MCF 10A (cell line): ENCODE measurements at regions not wholly inside any gene's neighbourhood (a gene's known extent, or its start where the extent isn't known, plus 50 kb on each side); places are given as distances from the start of the nearest gene placed in this dataset.

Experiments
- BruUV-seq: library from RNA; stranded (reverse); fragments of 400-500 nt; replicated peaks from 2 replicates; lab custom pipeline; 2021; lab: Mats Ljungman, UMichigan
- CTCF ChIA-PET: fragments of 300-600 bp; sonication (Branson Sonifier 250); formaldehyde crosslinking; extraction: SDS; loops from one replicate; lab custom pipeline; 2021; ENCODE audit warnings: antibody characterized with exemption, inconsistent platforms; lab: Yijun Ruan, JAX
- POLR2A ChIA-PET: fragments of 300-600, 350-650 bp; sonication (Branson Sonifier 250); formaldehyde crosslinking; extraction: SDS; loops from one replicate; lab custom pipeline; 2020; ENCODE audit warnings: antibody characterized with exemption, inconsistent platforms; lab: Yijun Ruan, JAX
- DNase-seq: peaks from one replicate; pipeline ENCODE4 v3.0.0-alpha.2; 2018; ENCODE audit not compliant: unreplicated experiment
- H3K27ac Mint-ChIP-seq: one replicate; pipeline ENCODE4 v1.8.0; 2022; ENCODE audit warnings: mild to moderate bottlenecking, low read depth, mixed read lengths; ENCODE audit not compliant: unreplicated experiment
- H3K27me3 Mint-ChIP-seq: one replicate; pipeline ENCODE4 v1.8.0; 2022; ENCODE audit warnings: mixed read lengths; ENCODE audit not compliant: insufficient read depth, unreplicated experiment
- H3K36me3 Mint-ChIP-seq: one replicate; pipeline ENCODE4 v1.8.0; 2022; ENCODE audit warnings: mild to moderate bottlenecking, moderate library complexity, mixed read lengths; ENCODE audit not compliant: insufficient read depth, unreplicated experiment
- H3K4me1 Mint-ChIP-seq: one replicate; pipeline ENCODE4 v1.8.0; 2022; ENCODE audit warnings: mixed read lengths; ENCODE audit not compliant: insufficient read depth, unreplicated experiment
- H3K4me3 Mint-ChIP-seq: one replicate; pipeline ENCODE4 v1.8.0; 2022; ENCODE audit warnings: mild to moderate bottlenecking, moderate library complexity, mixed read lengths; ENCODE audit not compliant: unreplicated experiment
- H3K9me3 Mint-ChIP-seq: one replicate; pipeline ENCODE4 v1.8.0; 2022; ENCODE audit warnings: mixed read lengths; ENCODE audit not compliant: unreplicated experiment
- intact Hi-C: fragments of 100-400 bp; cut with micrococcal nuclease; formaldehyde crosslinking; loops from 2 replicates; pipeline ENCODE4 v1.14.1; 2022
- TF ChIP-seq, protein P1 (sequence below): fragments of 200-600 bp; IDR thresholded peaks from one replicate; pipeline ENCODE4 v1.8.0; 2022; ENCODE audit warnings: antibody characterized with exemption, mild to moderate bottlenecking; ENCODE audit not compliant: unreplicated experiment

DNA sequence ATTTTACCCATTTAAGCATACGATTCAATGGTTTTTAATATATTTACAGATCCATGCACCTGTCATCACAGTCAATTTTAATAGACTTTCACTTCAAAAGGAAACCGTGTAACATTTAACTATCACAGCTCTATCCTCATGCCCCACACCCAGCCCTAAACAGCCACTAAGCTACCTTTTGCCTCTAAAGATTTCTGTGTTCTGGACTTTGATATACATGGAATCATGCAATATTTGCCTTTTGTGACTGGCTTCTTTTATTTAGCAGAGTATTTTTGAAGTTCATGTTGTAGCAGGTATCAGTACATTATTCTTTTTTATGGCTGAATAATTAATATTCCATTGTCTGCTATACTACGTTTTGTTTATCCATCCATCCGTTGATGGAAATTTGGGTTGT is 50.3 kb upstream of the STX16 start:
- intact Hi-C loops: no loop called here
- POLR2A ChIA-PET: interaction anchor here (1.0 kb wide), 1 partner anchor 50 kb away, joined by 3 read pairs; the partner anchor contains the start of gene STX16
- H3K4me3 Mint-ChIP-seq: no peak overlapping the region

DNA sequence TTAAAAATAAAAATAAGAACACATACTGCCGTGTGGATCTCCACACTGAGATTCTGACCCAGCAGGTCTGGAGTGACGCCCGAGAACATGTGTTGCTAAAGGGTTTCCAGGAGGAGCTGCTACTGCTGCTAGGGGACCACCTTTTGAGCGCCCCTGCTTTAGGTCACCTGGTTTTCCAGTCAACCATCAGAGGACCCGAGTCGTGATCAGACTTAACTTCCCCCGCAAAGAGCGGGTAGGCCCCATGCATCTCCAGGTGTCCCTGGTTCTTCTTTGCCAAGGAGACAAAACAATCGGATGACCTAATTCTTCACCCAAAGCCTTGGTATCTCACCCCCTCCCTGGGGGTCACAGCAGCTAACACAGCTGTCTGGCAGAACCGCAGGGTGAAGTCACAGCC is 51.1 kb upstream of the STX16 start:
- H3K4me1 Mint-ChIP-seq: no peaks in the 10 kb centered on the region
- no peak overlapping the region for H3K27ac Mint-ChIP-seq
- BruUV-seq: no TSS peak
- intact Hi-C loops: no loop called here
- H3K36me3 Mint-ChIP-seq: no peaks in the 10 kb centered on the region
- no peak for DNase-seq
- no peaks in the 10 kb centered on the region for H3K27me3 Mint-ChIP-seq
- ChIA-PET CTCF (no interaction called here), POLR2A (interaction anchor here (1.0 kb wide), 1 partner anchor 51 kb away, joined by 3 read pairs; the partner anchor contains the start of gene STX16)
- no peak overlapping the region for H3K4me3 Mint-ChIP-seq
- H3K9me3 Mint-ChIP-seq: no peaks in the 10 kb centered on the region
- TF ChIP-seq, protein P1, sequence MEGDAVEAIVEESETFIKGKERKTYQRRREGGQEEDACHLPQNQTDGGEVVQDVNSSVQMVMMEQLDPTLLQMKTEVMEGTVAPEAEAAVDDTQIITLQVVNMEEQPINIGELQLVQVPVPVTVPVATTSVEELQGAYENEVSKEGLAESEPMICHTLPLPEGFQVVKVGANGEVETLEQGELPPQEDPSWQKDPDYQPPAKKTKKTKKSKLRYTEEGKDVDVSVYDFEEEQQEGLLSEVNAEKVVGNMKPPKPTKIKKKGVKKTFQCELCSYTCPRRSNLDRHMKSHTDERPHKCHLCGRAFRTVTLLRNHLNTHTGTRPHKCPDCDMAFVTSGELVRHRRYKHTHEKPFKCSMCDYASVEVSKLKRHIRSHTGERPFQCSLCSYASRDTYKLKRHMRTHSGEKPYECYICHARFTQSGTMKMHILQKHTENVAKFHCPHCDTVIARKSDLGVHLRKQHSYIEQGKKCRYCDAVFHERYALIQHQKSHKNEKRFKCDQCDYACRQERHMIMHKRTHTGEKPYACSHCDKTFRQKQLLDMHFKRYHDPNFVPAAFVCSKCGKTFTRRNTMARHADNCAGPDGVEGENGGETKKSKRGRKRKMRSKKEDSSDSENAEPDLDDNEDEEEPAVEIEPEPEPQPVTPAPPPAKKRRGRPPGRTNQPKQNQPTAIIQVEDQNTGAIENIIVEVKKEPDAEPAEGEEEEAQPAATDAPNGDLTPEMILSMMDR: no peak

More for the DNA sequence above, 50.3 kb upstream of the STX16 start:
- H3K9me3 Mint-ChIP-seq: no peaks in the 10 kb centered on the region
- H3K4me1 Mint-ChIP-seq: no peaks in the 10 kb centered on the region
- no peaks in the 10 kb centered on the region for H3K36me3 Mint-ChIP-seq
- TF ChIP-seq, protein P1: no peak
- no peaks in the 10 kb centered on the region for H3K27me3 Mint-ChIP-seq
- CTCF ChIA-PET: interaction anchor here (0.6 kb wide), 2 partner anchors 621 to 917 kb away, joined by 3 read pairs; no protein-coding TSS in a partner anchor
- no TSS peak for BruUV-seq
- DNase-seq: no peak
- no peak overlapping the region for H3K27ac Mint-ChIP-seq

DNA sequence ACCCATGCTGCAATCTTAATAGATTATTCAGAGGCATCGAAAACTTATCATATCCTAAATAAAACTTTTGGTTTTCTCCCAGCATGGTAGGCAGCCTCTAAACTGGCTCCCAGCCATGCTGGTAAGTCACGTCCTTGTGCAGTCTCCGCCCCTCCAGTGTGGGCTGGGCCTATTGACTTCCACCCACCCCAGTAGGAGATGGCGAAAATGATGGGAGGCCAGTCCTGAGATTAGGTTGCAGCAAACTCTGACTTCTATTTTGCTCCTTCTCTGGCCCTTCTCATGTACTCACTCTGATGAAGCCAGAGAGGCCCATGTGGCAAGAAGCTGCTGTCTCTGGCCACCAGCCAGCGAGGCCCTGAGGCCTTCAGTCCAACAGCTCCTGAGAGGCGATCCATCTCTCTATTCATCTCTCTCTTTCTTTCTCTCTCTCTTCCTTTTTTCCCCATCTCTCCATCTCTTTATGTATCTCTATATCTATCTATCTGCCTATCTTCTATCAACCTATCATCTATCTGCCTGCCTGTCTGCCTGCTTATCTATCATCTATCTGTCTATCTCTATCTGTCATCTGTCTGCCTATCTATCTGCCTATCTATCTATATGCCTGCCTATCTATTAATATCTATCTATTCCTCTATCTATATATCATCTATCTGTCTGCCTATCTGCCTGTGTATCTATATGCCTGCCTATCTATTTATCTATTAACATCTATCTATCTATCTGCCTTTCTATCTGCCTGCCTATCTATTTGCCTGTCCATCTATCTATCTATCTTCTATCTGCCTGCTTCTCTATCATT is 52.7 kb upstream of the STX16 start:
- H3K27ac Mint-ChIP-seq: no peak overlapping the region
- no peak overlapping the region for H3K4me3 Mint-ChIP-seq

More for the DNA sequence above, 52.7 kb upstream of the STX16 start:
- ChIA-PET POLR2A (no interaction called here), CTCF (interaction anchor here (0.5 kb wide), 1 partner anchor 364 kb away, joined by 3 read pairs; no protein-coding TSS in a partner anchor)
- peak; percentile 38 for DNase-seq
- no peaks in the 10 kb centered on the region for H3K4me1 Mint-ChIP-seq
- TF ChIP-seq, protein P1: no peak
- no TSS peak for BruUV-seq
- intact Hi-C loops: no loop called here
- peaks cover 9% of the 10 kb centered on the region for H3K27me3 Mint-ChIP-seq
- H3K9me3 Mint-ChIP-seq: no peaks in the 10 kb centered on the region
- H3K36me3 Mint-ChIP-seq: no peaks in the 10 kb centered on the region
